GM12864 (cell line): ENCODE measurements at regions not wholly inside any gene's neighbourhood (a gene's known extent, or its start where the extent isn't known, plus 50 kb on each side); places are given as distances from the start of the nearest gene placed in this dataset.

Experiments
- DNase-seq: peaks from one replicate; pipeline ENCODE4 v3.0.0-alpha.2; 2011; ENCODE audit warnings: low read depth
- H3K4me3 ChIP-seq: 2 replicates; pipeline ENCODE4 v1.5.1; 2011; ENCODE audit warnings: mild to moderate bottlenecking, low read depth, low read length, control low read depth
- CTCF ChIP-seq: IDR thresholded peaks from 2 replicates; pipeline ENCODE4 v1.5.1; 2011; ENCODE audit warnings: low read depth, mild to moderate bottlenecking, moderate library complexity, low read length, control low read depth, inconsistent platforms; ENCODE audit errors: missing control alignments

- DNase-seq, result no peak
- H3K4me3 ChIP-seq, result no peak overlapping the region
- TF ChIP-seq CTCF, result no peak
Observed at GRCh38 chr11:114964676-114965214, 286.4 kb downstream of the NXPE2 start.

GRCh38 chr11:114970927-114971645 is 292.8 kb downstream of the NXPE2 start:
- H3K4me3 ChIP-seq, result no peak overlapping the region
- no peak for DNase-seq
- no peak for TF ChIP-seq CTCF

GRCh38 chr11:114972105-114972504 is 293.8 kb downstream of the NXPE2 start:
- no peak overlapping the region for H3K4me3 ChIP-seq
- DNase-seq, result no peak
- TF ChIP-seq CTCF, result no peak

- no peak for DNase-seq
- TF ChIP-seq CTCF, result no peak
- H3K4me3 ChIP-seq, result no peak overlapping the region
Observed at GRCh38 chr11:114977651-114978050, 299.3 kb downstream of the NXPE2 start.

GRCh38 chr11:114982141-114982540 is 303.8 kb downstream of the NXPE2 start:
- H3K4me3 ChIP-seq, result no peak overlapping the region
- no peak for TF ChIP-seq CTCF
- no peak for DNase-seq

GRCh38 chr11:114984611-114985163 is 306.4 kb downstream of the NXPE2 start:
- DNase-seq, result no peak
- no peak overlapping the region for H3K4me3 ChIP-seq
- no peak for TF ChIP-seq CTCF
